ENCODE measurements at regions not wholly inside any gene's neighbourhood (a gene's known extent, or its start where the extent isn't known, plus 50 kb on each side); places are given as distances from the start of the nearest gene placed in this dataset.
"Not testable (repeated sequence)": the region's sequence is repeated elsewhere in the genome, so short reads cannot be mapped to it uniquely, and the experiment has no call there.

- not testable (repeated sequence) for DNase-seq (ENCODE audit: low read depth in 2 of 2); H3K4me3 ChIP-seq (replicated peaks in 1 of 2; ENCODE audit: low read depth in 2 of 2, low read length in 2 of 2)
Observed at GRCh38 chr2:87512864-87513530, 234.9 kb upstream of the PLGLB2 start.

- not testable (repeated sequence) for DNase-seq (ENCODE audit: low read depth in 2 of 2); H3K4me3 ChIP-seq (replicated peaks in 1 of 2; ENCODE audit: low read depth in 2 of 2, low read length in 2 of 2)
Observed at GRCh38 chr2:87514034-87514433, 233.9 kb upstream of the PLGLB2 start.

DNA sequence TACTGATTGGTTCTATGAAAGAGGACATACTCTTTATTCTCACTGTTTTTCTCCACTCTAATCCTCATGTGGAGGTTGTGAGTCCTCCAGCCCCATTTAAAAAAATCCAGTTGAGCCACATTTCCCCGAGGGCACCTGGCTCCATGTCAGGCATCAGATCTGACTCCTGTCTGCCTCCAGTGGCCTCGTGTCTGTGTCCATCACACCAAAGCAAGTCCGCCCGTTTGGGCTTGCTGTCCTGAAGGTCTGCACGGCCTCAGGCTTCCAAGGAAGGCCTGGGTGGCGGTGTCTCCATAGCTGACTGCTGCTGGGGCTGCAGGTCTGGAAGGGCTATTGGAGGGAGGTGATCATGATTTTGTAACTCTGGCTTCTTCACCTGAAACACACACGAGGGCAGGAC is 233.4 kb upstream of the PLGLB2 start:
- not testable (repeated sequence) for DNase-seq (ENCODE audit: low read depth in 2 of 2); H3K4me3 ChIP-seq (replicated peaks in 1 of 2; ENCODE audit: low read depth in 2 of 2, low read length in 2 of 2)

DNA sequence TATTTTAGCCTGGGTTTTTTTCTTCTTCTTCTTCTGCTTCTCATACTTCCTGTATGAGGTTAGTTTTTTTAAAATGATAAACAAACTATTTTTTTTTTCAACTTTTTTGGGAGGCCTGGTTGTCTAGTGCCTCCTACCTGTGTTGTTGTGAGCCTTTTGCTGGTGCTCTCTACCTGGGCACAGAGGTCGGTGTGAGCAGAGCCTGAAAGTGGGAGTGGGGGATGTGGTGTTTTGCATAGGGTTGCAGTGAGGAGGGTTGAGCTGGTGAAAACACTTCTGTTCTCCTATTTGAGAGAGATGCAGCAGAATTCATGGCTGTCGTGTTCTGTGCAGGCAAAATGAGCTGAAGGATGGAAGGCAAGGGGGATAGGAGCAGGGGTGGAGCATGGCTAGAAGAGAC is 232.7 kb upstream of the PLGLB2 start:
- not testable (repeated sequence) for DNase-seq (ENCODE audit: low read depth in 2 of 2); H3K4me3 ChIP-seq (replicated peaks in 1 of 2; ENCODE audit: low read depth in 2 of 2, low read length in 2 of 2)

GRCh38 chr2:87515875-87516274 is 232.0 kb upstream of the PLGLB2 start:
- not testable (repeated sequence) for DNase-seq (ENCODE audit: low read depth in 2 of 2); H3K4me3 ChIP-seq (replicated peaks in 1 of 2; ENCODE audit: low read depth in 2 of 2, low read length in 2 of 2)

DNA sequence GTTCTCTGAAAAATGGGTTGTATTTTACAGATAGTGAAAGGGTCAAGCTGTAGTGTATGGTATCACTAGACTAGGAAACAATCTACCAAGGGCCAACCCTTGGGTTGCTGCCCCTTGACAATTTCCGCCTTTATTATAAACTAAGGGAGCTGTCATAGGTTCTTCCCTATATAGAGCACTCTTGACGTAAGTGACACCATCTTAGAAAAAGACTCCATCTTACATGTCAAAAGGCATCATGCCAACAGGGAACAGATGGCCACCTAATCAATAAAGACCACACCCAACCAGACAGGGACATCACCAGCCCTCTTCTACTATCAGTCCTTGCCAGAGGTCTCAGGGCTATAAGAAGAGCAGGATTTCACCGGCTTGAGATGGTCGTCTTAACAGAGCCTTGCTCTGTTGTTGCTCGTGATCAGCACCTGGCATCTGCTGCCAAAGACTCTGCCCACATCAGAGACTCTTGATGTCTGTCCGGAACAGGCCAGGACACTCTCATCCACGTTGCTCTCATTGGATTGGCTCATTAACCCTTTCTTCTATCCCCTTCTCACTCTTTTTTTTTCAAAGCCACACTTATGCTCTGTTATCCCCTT is 231.4 kb upstream of the PLGLB2 start:
- H3K4me3 ChIP-seq (replicated peaks in 1 of 2; ENCODE audit: low read depth in 2 of 2, low read length in 2 of 2); DNase-seq (ENCODE audit: low read depth in 2 of 2): not testable (repeated sequence)

- H3K4me3 ChIP-seq (replicated peaks in 1 of 2; ENCODE audit: low read depth in 2 of 2, low read length in 2 of 2); DNase-seq (ENCODE audit: low read depth in 2 of 2): not testable (repeated sequence)
Observed at GRCh38 chr2:87517438-87517837, 230.4 kb upstream of the PLGLB2 start.

DNA sequence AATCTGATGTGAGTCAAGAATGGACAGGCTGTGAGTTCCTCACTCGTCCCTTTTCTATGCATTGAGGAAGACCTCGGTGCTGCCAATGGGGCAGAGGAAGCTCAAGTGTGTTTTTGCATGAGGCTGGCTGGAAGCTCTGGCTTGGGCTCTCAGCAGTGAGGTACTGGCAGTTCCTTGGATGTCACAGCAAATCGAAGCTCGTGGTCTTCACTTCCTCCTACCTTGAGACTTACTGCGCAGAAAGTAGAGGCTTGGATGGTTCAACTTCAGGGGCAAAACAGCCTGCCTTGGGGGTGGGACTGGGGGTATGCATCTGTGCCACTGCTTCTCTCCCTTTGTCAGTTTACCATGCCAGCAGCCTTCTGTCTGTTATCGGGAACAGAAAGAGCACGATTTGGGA is 229.8 kb upstream of the PLGLB2 start:
- not testable (repeated sequence) for H3K4me3 ChIP-seq (replicated peaks in 1 of 2; ENCODE audit: low read depth in 2 of 2, low read length in 2 of 2); DNase-seq (ENCODE audit: low read depth in 2 of 2)

DNA sequence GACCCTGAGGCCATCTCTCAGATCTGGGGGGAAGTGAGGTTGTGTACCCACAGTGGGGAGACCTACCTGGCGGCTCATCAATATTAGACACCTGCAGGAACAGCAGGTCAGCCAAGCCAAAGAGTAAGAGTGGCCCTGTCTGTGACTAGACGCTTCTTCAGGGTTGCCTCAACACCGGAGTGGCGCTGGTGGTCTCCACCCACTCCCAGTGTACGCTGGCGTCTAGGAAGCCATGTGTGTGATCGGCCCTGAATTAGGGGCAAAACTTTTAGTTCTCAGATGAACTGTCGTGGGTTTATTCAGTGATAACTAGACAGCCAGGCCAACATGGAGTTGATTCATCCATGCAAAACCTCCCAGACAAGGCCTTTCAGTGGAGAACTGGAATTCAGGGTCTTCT is 229.3 kb upstream of the PLGLB2 start:
- not testable (repeated sequence) for H3K4me3 ChIP-seq (replicated peaks in 1 of 2; ENCODE audit: low read depth in 2 of 2, low read length in 2 of 2); DNase-seq (ENCODE audit: low read depth in 2 of 2)

DNA sequence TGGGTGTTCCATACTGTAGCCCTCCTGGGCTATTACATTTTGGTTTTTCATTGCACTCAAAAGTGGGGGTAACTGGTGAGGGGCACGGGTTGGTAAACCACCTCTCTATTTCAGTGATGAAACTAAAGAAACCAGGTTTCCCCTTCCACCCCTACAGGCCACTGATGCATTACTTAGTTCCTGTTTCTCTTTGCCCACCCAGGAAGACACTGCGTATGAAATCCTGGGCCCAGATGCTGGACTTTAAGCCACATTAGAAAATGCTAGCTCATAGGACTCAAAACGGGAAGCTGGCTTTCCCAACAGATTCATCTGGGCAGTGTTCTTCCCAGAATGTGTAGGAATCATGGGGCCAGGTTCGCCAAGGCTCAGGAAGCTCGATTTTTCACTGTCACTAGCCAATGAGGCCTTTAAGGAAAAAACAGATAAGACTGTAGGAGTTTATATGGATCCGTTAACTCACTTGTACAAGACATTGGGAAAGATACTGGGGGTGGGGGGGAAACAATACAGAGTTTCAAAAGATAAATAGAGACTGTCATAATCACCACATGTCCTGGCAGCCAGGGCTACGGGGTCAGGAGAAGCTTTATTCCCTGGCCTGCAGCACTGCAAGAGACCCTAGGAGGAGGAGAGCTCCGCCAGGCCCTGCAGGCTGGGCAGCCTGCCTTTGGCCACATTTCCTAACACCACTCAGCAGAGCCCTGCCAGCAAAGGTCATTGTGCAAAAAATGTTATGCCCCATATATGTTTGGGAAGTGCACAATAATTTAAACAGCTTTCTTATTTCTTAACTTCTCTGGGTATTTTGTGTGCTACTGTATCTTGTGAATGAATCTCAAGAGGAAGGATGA is 228.5 kb upstream of the PLGLB2 start:
- DNase-seq (ENCODE audit: low read depth in 2 of 2) = peak in 1 of 2 donors; percentile 57

GRCh38 chr2:87521057-87521456 is 226.8 kb upstream of the PLGLB2 start:
- not testable (repeated sequence) for DNase-seq (ENCODE audit: low read depth in 2 of 2); H3K4me3 ChIP-seq (replicated peaks in 1 of 2; ENCODE audit: low read depth in 2 of 2, low read length in 2 of 2)

More for the DNA sequence above, 228.5 kb upstream of the PLGLB2 start:
- not testable (repeated sequence) for H3K4me3 ChIP-seq (replicated peaks in 1 of 2; ENCODE audit: low read depth in 2 of 2, low read length in 2 of 2)

GRCh38 chr2:87521489-87521888 is 226.4 kb upstream of the PLGLB2 start:
- not testable (repeated sequence) for DNase-seq (ENCODE audit: low read depth in 2 of 2); H3K4me3 ChIP-seq (replicated peaks in 1 of 2; ENCODE audit: low read depth in 2 of 2, low read length in 2 of 2)

- not testable (repeated sequence) for DNase-seq (ENCODE audit: low read depth in 2 of 2); H3K4me3 ChIP-seq (replicated peaks in 1 of 2; ENCODE audit: low read depth in 2 of 2, low read length in 2 of 2)
Observed at GRCh38 chr2:87524619-87525188, 223.2 kb upstream of the PLGLB2 start.

DNA sequence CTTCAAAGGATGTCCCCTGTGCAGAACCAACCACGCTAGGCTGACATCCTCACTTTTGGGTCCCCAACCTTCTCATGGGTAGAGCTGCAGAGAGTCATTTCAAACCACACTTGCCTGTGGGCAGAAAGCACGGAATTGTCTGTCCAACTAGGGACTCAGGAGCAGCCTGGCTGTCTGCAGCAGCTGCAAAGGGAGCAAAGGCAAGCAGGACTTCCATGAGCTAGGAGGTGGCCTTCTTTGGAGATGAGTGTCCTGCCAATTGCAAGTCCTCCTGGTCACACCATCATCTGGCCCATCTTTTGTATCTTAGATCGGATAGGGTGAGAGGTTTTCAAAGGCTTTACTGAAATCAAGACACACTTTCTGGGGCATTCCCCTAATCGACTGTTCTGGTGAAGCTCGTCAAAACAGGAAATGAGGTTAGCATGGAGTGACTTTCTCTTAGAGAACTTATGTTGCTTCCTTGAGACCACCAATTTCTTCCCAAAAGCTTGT is 222.3 kb upstream of the PLGLB2 start:
- not testable (repeated sequence) for DNase-seq (ENCODE audit: low read depth in 2 of 2); H3K4me3 ChIP-seq (replicated peaks in 1 of 2; ENCODE audit: low read depth in 2 of 2, low read length in 2 of 2)

- not testable (repeated sequence) for H3K4me3 ChIP-seq (replicated peaks in 1 of 2; ENCODE audit: low read depth in 2 of 2, low read length in 2 of 2); DNase-seq (ENCODE audit: low read depth in 2 of 2)
Observed at GRCh38 chr2:87526258-87526657, 221.6 kb upstream of the PLGLB2 start.

DNA sequence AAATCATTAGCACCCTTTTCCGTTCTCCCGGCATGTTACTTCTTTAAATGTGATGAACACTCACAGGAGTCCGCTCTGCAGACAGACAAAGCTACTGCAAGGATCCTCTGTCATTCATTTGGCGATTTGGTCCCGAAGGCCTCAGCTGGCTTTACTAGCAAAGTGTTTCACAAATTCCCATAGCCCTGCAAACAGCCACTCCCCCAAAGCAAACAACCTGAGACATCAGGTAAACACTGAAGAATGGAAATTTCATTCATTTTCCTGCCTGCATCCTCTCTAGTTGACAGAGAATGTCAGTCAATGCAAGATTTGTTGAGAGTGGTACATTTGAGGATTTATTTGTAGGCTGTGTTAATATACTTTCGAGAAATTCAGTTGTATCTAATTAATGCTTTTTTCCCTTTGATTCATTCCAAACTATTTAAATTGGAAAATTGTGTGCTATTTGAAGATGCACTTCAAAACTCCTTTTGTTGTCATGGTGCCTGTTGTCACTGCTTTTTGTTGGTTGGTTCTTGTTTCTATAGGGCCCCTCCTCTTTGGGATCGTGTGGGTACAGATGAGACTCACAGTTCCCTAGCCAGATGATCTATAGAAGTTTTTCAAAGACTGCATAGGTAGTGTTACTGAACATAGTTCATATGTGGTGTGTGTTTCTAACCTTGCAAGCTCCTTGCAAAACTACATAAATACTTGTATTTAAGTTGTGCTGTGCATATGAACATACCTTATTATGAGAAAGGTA is 215.7 kb upstream of the PLGLB2 start:
- DNase-seq (ENCODE audit: low read depth in 2 of 2); H3K4me3 ChIP-seq (replicated peaks in 1 of 2; ENCODE audit: low read depth in 2 of 2, low read length in 2 of 2): not testable (repeated sequence)

- H3K4me3 ChIP-seq (replicated peaks in 1 of 2; ENCODE audit: low read depth in 2 of 2, low read length in 2 of 2); DNase-seq (ENCODE audit: low read depth in 2 of 2): not testable (repeated sequence)
Observed at GRCh38 chr2:87533390-87534272, 214.3 kb upstream of the PLGLB2 start.
